Progenitor cell of endocrine pancreas (in vitro differentiated cells): ENCODE measurements at regions not wholly inside any gene's neighbourhood (a gene's known extent, or its start where the extent isn't known, plus 50 kb on each side); places are given as distances from the start of the nearest gene placed in this dataset.

ENCODE experiments used
- DNase-seq: peaks from one replicate; pipeline ENCODE4 v3.0.0; 2021; ENCODE audit warnings: low spot score; ENCODE audit not compliant: unreplicated experiment
- H3K27ac Mint-ChIP-seq: 2 replicates; pipeline ENCODE4 v1.8.0; 2021; ENCODE audit warnings: mild to moderate bottlenecking, moderate library complexity, mixed read lengths
- H3K27me3 Mint-ChIP-seq: 2 replicates; pipeline ENCODE4 v1.8.0; 2021; ENCODE audit warnings: mixed read lengths
- H3K36me3 Mint-ChIP-seq: 2 replicates; pipeline ENCODE4 v1.8.0; 2022; ENCODE audit warnings: mixed read lengths; ENCODE audit not compliant: insufficient read depth
- H3K4me1 Mint-ChIP-seq: 2 replicates; pipeline ENCODE4 v1.8.0; 2021; ENCODE audit warnings: low read depth, mixed read lengths
- H3K4me3 Mint-ChIP-seq: 2 replicates; pipeline ENCODE4 v1.8.0; 2021; ENCODE audit warnings: low read depth, mild to moderate bottlenecking, moderate library complexity, mixed read lengths
- H3K9me3 Mint-ChIP-seq: 2 replicates; pipeline ENCODE4 v1.8.0; 2021; ENCODE audit warnings: low read depth, mixed read lengths
- CTCF ChIP-seq: fragments of 200-600 bp; sonication (generic); IDR thresholded peaks from one replicate; pipeline ENCODE4 v1.5.0; 2021; ENCODE audit warnings: antibody characterized with exemption, mild to moderate bottlenecking; ENCODE audit not compliant: unreplicated experiment

- H3K4me1 Mint-ChIP-seq: no peaks in the 10 kb centered on the region
- no peak for TF ChIP-seq CTCF
- DNase-seq: no peak
- no peak overlapping the region for H3K4me3 Mint-ChIP-seq
- H3K27ac Mint-ChIP-seq: no peak overlapping the region
- no peaks in the 10 kb centered on the region for H3K36me3 Mint-ChIP-seq
- no peaks in the 10 kb centered on the region for H3K27me3 Mint-ChIP-seq
- H3K9me3 Mint-ChIP-seq: no peaks in the 10 kb centered on the region
Measured at GRCh38 chr5:100664140-100664539, 129.0 kb downstream of the FAM174A start.

GRCh38 chr5:100667161-100667630, 132.0 kb downstream of the FAM174A start:
- no peak for DNase-seq
- Mint-ChIP-seq H3K4me3 (no peak overlapping the region), H3K27me3 (no peaks in the 10 kb centered on the region), H3K27ac (no peak overlapping the region), H3K9me3 (peaks cover 6% of the 10 kb centered on the region), H3K4me1 (no peaks in the 10 kb centered on the region), H3K36me3 (no peaks in the 10 kb centered on the region)
- no peak for TF ChIP-seq CTCF

GRCh38 chr5:100668511-100668910, 133.3 kb downstream of the FAM174A start:
- Mint-ChIP-seq H3K27ac (no peak overlapping the region), H3K4me1 (no peaks in the 10 kb centered on the region), H3K36me3 (no peaks in the 10 kb centered on the region), H3K27me3 (no peaks in the 10 kb centered on the region), H3K9me3 (peaks cover 6% of the 10 kb centered on the region), H3K4me3 (no peak overlapping the region)
- TF ChIP-seq CTCF: no peak
- no peak for DNase-seq

- no peak overlapping the region for H3K4me3 Mint-ChIP-seq
- no peak for DNase-seq
- no peaks in the 10 kb centered on the region for H3K27me3 Mint-ChIP-seq
Measured at GRCh38 chr5:100676817-100677631, 141.8 kb downstream of the FAM174A start.

GRCh38 chr5:100682625-100683024, 147.5 kb downstream of the FAM174A start:
- no peaks in the 10 kb centered on the region for H3K36me3 Mint-ChIP-seq
- no peaks in the 10 kb centered on the region for H3K27me3 Mint-ChIP-seq
- H3K9me3 Mint-ChIP-seq: peaks cover 20% of the 10 kb centered on the region
- H3K27ac Mint-ChIP-seq: no peak overlapping the region
- DNase-seq: no peak
- no peaks in the 10 kb centered on the region for H3K4me1 Mint-ChIP-seq
- no peak overlapping the region for H3K4me3 Mint-ChIP-seq
- no peak for TF ChIP-seq CTCF

More at GRCh38 chr5:100676817-100677631, 141.8 kb downstream of the FAM174A start:
- TF ChIP-seq CTCF: no peak
- H3K9me3 Mint-ChIP-seq: peaks cover 3% of the 10 kb centered on the region
- no peaks in the 10 kb centered on the region for H3K4me1 Mint-ChIP-seq
- no peak overlapping the region for H3K27ac Mint-ChIP-seq
- H3K36me3 Mint-ChIP-seq: no peaks in the 10 kb centered on the region
